ENCODE measurements at regions not wholly inside any gene's neighbourhood (a gene's known extent, or its start where the extent isn't known, plus 50 kb on each side); places are given as distances from the start of the nearest gene placed in this dataset.

DNA sequence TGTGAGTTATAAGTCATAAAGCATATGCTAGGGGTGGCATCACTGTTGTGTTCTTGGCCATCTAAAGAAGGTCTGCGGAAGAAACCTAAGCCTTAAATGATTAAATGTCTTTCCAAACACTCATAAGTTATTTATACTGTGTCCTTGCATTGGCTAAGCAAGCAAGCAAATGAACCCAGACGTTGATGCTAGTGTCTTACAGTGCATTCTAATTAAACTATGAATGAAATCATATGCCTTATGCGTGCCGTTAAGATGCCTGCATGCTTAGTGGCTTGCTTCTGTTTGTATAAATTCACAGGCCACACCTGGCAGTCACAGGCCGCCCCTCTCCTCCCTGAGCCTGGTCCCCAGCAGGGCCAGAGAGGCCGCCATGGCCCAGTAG, 49.9 kb downstream of the RIN2 start:
- DNase-seq, result no peak

GRCh38 chr20:19808498-19808897, 50.4 kb downstream of the RIN2 start:
- no peak for DNase-seq

DNA sequence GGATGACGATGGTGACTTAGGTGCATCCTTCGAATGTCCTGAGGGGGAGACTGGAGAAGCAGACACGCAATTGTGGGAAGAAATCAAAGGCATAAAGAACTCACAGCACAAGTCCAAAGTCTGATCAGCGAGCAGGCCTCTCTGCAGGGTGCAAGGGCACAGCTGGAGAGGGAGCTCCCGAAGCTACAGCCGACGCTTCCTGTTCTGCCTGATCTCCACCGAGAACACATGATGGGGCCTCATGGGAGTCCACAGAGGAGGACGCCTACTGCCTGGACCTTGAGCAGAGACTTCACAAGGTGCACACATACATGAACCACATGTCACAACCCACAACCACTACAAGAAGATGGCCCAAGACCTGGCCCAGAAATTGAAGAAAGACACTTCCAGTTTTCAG, 51.4 kb downstream of the RIN2 start:
- DNase-seq, result no peak

- no peak for DNase-seq
Observed at GRCh38 chr20:19811231-19811630, 53.2 kb downstream of the RIN2 start.

GRCh38 chr20:19812056-19812455, 54.0 kb downstream of the RIN2 start:
- no peak for DNase-seq

- DNase-seq, result no peak
Observed at GRCh38 chr20:19812696-19813095, 54.6 kb downstream of the RIN2 start.

GRCh38 chr20:19813846-19814640, 56.0 kb downstream of the RIN2 start:
- DNase-seq, result no peak

DNA sequence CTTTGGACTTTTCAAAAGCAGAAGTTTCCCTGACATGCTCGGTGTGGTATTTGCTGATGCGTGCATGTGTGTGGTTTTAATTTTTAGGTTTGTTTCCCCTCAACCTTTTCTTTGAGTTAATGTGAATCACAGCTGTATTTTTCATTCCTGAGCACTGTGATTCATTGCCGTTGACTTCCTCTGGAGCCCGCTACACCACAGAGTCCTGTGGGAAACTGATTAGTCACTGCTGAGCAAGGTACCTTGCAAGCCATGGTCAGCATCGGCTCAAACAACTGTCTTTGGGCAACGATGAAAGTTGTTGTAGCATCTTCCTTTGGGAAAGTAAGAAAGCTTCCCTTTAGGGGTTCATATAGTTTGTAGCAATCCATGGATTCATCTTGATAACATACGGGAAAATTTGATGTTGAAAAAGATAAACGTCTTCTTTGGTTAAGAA, 57.5 kb downstream of the RIN2 start:
- DNase-seq, result peak; percentile 93

GRCh38 chr20:19816386-19816785, 58.3 kb downstream of the RIN2 start:
- DNase-seq, result no peak

- peak; percentile 25 for DNase-seq
Observed at GRCh38 chr20:19817017-19817416, 59.0 kb downstream of the RIN2 start.

- DNase-seq, result no peak
Observed at GRCh38 chr20:19819149-19819548, 61.1 kb downstream of the RIN2 start.

GRCh38 chr20:19820555-19821211, 62.6 kb downstream of the RIN2 start:
- DNase-seq, result no peak

GRCh38 chr20:19821606-19822005, 63.5 kb downstream of the RIN2 start:
- no peak for DNase-seq

GRCh38 chr20:19823216-19823615, 65.2 kb downstream of the RIN2 start:
- no peak for DNase-seq

GRCh38 chr20:19823971-19824370, 65.9 kb downstream of the RIN2 start:
- DNase-seq, result no peak

DNA sequence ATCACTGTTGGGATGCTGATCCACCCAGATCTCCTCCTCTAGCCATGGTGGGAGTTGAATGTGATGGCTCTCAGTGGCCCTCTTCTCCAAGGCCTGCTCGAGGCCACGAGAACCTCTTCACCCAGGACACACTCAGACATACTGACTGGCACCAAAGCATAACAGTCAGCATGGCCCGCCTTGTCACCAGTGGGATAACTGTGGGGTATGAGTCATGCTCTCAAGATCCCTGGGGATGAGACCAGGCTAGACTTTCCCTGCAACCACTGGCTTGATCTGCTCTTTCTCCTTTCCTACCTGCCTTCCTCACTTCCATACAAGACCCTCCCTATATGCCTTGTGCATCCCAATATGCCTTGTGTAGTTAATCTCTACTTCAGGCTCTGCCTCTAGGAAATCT, 66.8 kb downstream of the RIN2 start:
- no peak for DNase-seq

DNA sequence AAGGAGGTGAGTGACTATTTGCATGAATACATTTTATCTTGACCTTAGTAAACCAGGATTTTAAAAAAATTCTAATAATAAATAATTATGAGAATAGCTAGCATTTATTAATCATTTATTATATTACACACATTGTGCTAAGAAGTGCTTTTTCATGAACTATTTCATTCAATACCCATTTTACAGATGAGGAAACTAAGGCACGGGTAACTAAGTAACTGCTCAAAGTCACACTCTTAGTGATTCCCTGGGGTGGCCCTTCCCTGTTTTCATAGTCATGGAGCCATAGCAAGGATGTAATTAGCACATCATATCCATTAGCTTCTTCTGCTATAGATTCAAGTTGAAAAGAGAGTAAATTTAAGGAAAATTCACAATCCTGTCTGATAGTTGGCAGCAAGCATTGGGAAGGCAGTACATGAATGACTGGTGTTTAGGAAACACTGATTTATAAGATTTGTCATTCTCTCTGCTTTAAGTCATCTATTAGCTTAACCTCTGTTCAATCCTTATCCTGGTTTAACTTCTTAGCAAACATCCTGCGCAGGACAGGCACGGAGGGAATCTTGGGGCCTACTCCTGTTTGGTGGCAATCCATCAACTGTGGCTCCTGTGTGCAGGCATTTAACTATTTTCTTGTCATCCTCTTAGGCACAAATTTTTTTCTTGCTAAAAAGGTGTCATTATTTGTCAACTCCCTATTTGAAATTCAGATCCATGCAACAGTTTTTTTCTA, 68.3 kb downstream of the RIN2 start:
- DNase-seq, result no peak

DNA sequence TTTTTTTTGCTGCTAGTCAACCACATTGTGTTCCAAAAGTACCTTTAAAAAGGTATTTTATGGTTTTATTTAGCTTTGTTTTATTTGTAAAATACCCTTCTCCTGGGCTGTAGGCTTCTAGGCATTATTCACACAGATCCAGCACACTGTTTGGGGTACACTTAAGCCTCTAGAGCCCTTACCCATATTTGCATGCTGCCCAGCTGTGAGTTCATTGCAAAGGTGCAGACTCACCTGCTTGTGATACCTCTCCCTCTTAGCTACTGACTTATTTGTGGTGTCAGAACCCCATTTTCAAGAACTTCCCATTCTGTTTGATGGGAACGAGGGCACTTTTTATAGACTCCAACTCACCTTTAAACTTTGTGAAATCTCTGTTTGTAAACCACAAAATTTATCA, 69.8 kb downstream of the RIN2 start:
- no peak for DNase-seq

DNA sequence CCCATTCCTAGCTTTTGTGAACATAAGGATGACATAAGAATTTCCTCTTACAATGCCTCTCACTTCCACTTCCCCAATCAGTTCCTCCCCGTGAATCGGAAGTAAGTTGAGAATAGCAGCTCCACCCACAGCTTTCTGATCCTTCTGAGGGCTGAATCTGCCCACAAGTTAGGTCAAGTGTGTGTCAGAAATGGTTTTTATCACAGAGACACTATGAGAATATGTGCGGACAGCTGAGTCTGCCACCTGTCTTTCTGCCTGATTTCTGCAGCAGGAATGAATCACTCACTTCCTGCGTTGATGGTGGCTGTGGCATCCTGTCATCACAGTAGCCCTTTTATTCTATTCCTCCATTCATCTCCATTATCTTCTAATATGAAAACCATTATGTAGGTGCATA, 70.2 kb downstream of the RIN2 start:
- DNase-seq, result no peak

DNA sequence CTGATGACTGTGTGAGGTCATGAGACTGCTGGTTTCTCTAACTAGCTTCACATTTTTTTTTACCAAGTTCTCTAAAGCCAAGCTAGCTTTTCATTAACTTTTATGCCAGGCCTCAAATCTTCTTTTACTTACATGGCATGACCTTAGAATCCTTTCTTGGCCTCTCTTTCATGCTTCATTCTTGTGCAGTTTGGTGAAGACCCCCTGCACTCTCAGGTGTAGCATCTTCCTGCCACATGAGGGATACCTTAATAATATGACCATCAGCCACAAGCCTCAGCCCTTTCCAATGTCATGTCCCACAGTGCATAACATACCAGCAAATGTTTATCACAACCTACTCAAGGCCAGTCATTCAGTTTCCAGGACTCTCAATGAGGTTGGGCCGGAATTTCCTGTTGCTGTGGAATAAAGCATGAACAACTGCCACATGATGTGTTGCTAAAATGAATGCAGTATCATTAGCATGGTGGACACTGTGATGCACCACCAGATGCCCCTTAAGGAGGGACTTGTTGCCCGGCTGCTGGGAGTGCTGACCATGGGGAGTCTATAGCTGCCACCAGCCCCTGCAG, 72.2 kb downstream of the RIN2 start:
- no peak for DNase-seq

- no peak for DNase-seq
Observed at GRCh38 chr20:19832875-19833274, 74.8 kb downstream of the RIN2 start.

DNA sequence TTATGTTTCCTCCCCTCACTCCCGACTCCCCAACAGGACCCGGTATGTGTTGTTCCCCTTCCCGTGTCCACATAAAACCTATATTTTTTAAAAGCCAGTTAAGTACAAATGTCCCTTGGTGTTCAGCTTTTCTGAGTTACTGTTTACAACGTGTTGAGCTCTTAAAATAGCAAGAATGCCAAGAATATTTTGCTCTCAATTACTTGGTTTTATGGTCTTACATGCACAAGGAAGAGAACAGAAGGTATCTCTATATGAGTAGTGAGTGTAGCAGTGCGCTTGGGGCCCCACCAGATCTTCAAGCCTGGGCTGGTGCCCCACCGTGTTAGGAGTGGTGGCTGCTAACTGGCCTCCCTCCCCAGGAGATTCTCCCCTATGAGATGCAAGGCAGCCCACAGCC, 75.3 kb downstream of the RIN2 start:
- no peak for DNase-seq

- no peak for DNase-seq
Observed at GRCh38 chr20:19834287-19834686, 76.2 kb downstream of the RIN2 start.

GRCh38 chr20:19834783-19835182, 76.7 kb downstream of the RIN2 start:
- DNase-seq, result no peak
